Epithelial cell of esophagus (primary cell): ENCODE measurements at regions not wholly inside any gene's neighbourhood (a gene's known extent, or its start where the extent isn't known, plus 50 kb on each side); places are given as distances from the start of the nearest gene placed in this dataset.
A peak's percentile ranks its signal among the peaks of the same experiment; 100 is the strongest.
"Not testable (repeated sequence)": the region's sequence is repeated elsewhere in the genome, so short reads cannot be mapped to it uniquely, and the experiment has no call there.

Source experiments
- DNase-seq: peaks from one replicate; pipeline ENCODE4 v3.0.0; 2010; ENCODE audit warnings: low read depth
- H3K4me3 ChIP-seq: 2 replicates; pipeline ENCODE4 v1.5.1; 2011; ENCODE audit warnings: mild to moderate bottlenecking, low read length, control low read depth
- TF ChIP-seq, protein P1 (sequence below): IDR thresholded peaks from 2 replicates; pipeline ENCODE4 v1.5.1; 2011; ENCODE audit warnings: low read depth, mild to moderate bottlenecking, low read length, control low read depth, inconsistent platforms; ENCODE audit not compliant: insufficient read depth; ENCODE audit errors: missing control alignments

DNA sequence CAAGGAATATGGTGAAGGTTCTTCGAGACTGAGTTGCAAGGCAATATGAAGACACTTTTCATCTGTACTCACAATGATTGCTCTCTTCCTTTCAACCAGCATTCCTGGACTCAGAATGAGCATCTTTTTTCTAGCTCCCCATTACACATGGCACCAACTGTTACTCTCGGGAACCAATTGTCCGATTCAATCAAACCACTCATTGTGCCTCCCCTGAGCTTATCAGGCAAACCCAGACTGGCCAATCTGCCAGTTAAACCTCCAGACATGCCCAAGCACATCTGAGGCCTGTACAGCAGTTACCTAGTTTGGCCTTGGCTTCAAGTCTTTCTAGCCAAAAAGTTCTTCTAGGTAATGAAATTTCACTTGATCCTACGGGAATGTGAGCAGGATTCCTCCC lies 164.1 kb downstream of the ID4 start:
- TF ChIP-seq, protein P1, sequence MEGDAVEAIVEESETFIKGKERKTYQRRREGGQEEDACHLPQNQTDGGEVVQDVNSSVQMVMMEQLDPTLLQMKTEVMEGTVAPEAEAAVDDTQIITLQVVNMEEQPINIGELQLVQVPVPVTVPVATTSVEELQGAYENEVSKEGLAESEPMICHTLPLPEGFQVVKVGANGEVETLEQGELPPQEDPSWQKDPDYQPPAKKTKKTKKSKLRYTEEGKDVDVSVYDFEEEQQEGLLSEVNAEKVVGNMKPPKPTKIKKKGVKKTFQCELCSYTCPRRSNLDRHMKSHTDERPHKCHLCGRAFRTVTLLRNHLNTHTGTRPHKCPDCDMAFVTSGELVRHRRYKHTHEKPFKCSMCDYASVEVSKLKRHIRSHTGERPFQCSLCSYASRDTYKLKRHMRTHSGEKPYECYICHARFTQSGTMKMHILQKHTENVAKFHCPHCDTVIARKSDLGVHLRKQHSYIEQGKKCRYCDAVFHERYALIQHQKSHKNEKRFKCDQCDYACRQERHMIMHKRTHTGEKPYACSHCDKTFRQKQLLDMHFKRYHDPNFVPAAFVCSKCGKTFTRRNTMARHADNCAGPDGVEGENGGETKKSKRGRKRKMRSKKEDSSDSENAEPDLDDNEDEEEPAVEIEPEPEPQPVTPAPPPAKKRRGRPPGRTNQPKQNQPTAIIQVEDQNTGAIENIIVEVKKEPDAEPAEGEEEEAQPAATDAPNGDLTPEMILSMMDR = no peak
- no peak overlapping the region for H3K4me3 ChIP-seq
- peak; percentile 58 for DNase-seq

DNA sequence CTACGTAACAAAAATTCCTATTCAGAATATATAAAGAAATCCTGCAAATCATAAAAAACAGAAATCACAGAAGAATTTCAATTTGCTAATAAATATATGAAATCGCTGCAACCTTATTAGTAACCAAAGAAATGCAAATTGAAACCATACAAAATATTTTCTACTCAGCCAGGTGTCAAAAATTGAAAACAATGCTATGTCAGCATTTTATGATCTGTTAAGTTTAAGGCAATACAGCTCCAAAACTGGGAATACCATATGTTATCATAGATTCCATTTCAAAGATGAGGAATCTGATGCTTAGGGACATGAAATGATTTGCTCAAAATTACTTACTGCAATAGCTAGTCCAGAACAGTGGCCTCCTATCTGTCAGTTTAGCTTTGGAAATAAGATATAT lies 168.9 kb downstream of the ID4 start:
- no peak overlapping the region for H3K4me3 ChIP-seq
- DNase-seq = no peak
- TF ChIP-seq, protein P1 = no peak

DNA sequence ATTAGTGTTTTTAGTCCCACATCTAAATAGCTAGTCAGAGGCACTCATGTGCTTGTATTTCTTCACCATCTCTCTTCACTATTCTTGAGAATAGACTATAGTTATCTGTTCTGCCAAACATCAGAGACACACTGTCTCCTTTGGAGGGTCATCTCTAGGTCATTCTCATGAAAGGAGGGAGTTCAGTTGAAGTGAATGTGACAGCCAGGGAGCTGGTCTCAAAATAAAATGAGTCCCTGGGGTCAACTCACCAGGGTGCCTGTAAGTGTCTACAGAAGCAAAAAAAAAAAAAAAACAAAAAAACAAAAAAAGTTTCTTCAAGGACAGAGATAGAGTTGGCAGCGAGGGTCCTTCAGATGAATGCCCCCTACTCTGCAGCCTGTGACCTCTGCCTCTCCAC lies 171.0 kb downstream of the ID4 start:
- DNase-seq = no peak

DNA sequence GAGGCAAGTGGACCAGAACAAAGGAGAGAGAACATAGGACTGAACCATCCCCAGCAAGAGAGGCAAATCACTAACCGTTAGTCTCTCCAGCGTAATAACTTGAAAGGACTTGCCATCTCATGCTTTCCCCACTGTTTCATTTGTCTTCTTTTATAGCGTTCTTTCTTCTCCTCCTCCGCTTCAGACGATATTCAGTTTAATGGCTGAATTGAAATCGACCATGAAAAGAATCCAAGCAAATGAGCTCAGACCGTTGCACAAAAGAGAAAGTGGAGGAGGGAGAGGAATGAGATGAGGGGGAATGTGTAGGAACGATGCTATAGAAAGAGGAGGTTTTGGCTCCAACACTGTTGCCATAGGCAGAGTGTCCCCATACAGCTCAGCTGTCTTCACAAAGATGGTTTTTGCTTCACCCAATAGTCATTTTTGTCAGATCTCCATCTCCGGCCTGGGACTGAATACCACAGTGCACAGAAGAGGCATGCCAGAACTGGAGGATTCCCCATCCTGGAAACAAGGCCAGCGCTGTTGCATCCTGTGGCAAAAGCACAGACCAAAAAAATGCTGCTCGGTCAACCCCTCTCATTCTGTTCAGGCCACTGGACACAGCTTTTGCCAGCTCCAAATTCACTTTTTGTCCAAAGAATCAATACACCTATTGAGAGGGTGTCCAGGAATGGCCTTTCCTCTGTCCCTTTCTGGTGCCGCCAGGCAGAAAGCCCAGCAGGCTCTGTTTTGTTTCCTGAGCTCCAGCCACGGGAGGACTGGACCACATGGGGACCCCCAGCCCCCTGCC lies 176.1 kb downstream of the ID4 start:
- no peak overlapping the region for H3K4me3 ChIP-seq
- TF ChIP-seq, protein P1 = no peak
- DNase-seq = no peak

More for the DNA sequence above, 171.0 kb downstream of the ID4 start:
- TF ChIP-seq, protein P1 = no peak
- H3K4me3 ChIP-seq = no peak overlapping the region

DNA sequence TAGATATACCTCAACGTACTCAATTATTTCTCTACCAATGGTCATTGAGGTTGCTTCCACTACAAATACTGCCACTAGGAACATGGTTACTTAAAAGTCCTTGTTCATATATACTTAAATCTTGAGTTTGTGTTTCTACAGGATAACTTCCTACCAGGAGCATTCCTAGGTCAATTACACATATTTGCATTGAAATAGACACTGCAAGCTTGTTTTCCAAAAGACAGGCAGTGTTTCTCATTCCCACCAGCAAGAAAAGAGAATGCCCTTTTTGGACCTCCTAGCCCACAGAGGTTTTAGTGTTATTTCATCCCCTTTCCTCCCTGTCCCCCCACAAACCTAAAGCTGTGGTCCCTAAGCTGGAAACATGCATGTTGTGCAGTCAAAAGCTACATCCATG lies 177.3 kb downstream of the ID4 start:
- no peak for DNase-seq
- no peak overlapping the region for H3K4me3 ChIP-seq
- TF ChIP-seq, protein P1 = no peak

DNA sequence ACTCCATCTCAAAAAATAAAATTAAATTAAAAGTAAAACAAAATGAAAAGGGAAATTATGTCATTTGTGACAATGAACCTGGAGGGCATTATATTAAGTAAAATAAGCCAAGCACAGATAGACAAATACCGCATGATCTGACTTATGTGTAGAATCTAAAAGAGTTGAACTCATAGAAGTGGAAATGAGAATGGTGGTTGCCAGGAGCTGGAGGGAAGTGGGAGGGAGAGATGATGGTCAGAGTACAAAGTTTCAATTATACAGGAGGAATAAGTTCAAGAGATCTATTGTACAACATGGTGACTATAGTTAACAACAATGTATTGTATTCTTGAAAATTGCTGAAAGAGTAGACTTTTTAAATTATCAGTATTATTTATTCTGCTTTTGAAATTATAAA lies 183.4 kb downstream of the ID4 start:
- H3K4me3 ChIP-seq = no peak overlapping the region
- no peak for DNase-seq
- TF ChIP-seq, protein P1 = no peak

DNA sequence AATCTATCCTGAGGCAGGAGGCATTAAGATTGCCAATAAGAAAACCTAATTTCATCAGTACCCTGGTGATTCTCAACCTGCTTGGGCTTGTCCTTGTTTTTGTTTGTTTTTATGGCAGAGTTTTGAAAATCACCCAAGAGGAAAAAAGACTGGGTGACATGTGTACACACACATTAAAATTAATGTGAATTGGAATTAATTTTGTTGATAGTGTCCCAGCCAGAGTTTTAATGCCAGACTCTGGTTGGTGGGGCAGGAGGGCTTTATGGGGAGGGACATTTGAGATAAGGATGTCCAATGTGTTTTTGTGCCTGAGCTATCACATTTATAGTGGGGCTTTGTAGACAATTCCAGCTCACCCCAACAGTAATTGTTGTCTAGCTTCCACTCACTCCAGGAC lies 184.6 kb downstream of the ID4 start:
- DNase-seq = no peak
- no peak overlapping the region for H3K4me3 ChIP-seq
- TF ChIP-seq, protein P1 = no peak

DNA sequence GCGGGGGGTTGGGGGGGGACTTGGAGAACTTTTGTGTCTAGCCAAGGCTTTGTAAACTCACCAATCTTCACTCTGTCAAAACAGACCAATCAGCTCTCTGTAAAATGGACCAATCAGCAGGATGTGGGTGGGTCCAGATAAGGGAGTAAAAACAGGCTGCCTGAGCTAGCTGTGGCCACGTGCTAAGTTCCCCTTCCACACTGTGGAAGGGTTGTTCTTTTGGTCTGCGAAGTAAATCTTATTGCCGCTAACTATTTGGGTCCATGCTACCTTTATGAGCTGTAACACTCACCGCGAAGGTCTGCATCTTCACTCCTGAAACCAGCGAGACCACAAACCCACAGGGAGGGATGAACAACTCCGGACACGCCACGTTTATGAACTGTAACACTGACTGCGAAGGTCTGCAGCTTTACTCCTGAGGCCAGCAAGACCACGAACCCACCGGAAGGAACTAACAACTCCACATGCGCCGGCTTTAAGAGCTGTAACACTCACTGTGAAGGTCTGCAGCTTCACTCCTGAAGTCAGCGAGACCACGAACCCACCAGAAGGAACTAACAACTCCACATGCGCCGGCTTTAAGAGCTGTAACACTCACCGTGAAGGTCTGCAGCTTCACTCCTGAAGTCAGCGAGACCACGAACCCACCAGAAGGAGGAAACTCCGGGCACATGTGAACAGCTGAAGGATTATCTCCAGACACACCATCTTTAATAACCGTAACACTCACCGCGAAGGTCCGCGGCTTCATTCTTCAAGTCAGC lies 186.6 kb downstream of the ID4 start:
- H3K4me3 ChIP-seq, DNase-seq: not testable (repeated sequence)
